SK-N-SH (cell line): ENCODE measurements at regions not wholly inside any gene's neighbourhood (a gene's known extent, or its start where the extent isn't known, plus 50 kb on each side); places are given as distances from the start of the nearest gene placed in this dataset.

Experiments used
- CTCF ChIA-PET: fragments of 300-600, 350-600 bp; formaldehyde crosslinking; extraction: SDS; loops from one replicate; lab custom pipeline; 2021; lab: Yijun Ruan, JAX
- POLR2A ChIA-PET: fragments of 350-600 bp; sonication (Branson Sonifier 250); formaldehyde crosslinking; extraction: SDS; loops from one replicate; lab custom pipeline; 2020; ENCODE audit warnings: antibody characterized with exemption, inconsistent platforms; lab: Yijun Ruan, JAX
- DNase-seq: peaks from one replicate; pipeline ENCODE4 v3.0.0; 2012
- H2AFZ ChIP-seq: fragments of 200-600 bp; sonication (generic); 2 replicates; pipeline ENCODE4 v1.8.1; 2016; ENCODE audit warnings: antibody characterized with exemption, mild to moderate bottlenecking, low read depth
- H3F3A ChIP-seq: fragments of 200-600 bp; sonication (generic); replicated peaks from 2 replicates; pipeline ENCODE3; 2016; ENCODE audit warnings: antibody characterized with exemption, mild to moderate bottlenecking; ENCODE audit not compliant: insufficient read depth
- H3K27ac ChIP-seq, 2 experiments: fragments of 200-500 bp in 1 of 2; fragments of 200-600 bp in 1 of 2; sonication (Bioruptor generic) in 1 of 2; sonication (generic), shearing (Covaris generic) in 1 of 2; 2 replicates each; pipeline versions ENCODE4 v1.5.1 to v1.6.1; 2014 to 2016; ENCODE audit warnings: low read depth in 2 of 2, inconsistent platforms in 1 of 2, low read length in 1 of 2, mild to moderate bottlenecking in 1 of 2, mixed read lengths in 1 of 2
- H3K27me3 ChIP-seq: fragments of 200-600 bp; sonication (generic), shearing (Covaris generic); 2 replicates; pipeline ENCODE4 v1.6.1; 2016; ENCODE audit warnings: mixed run types; ENCODE audit not compliant: insufficient read depth
- H3K36me3 ChIP-seq, 2 experiments: fragments of 200-500 bp in 1 of 2; fragments of 200-600 bp in 1 of 2; sonication (Bioruptor generic) in 1 of 2; sonication (generic) in 1 of 2; replicated peaks in 1 of 2; 2 replicates each; pipeline versions ENCODE3 to v1.5.1; 2014 to 2016; ENCODE audit warnings: low read length in 1 of 2, mild to moderate bottlenecking in 1 of 2; ENCODE audit not compliant: insufficient read depth in 2 of 2, control insufficient read depth in 1 of 2
- H3K4me1 ChIP-seq, 2 experiments: fragments of 200-500 bp in 1 of 2; fragments of 200-600 bp in 1 of 2; sonication (Bioruptor generic) in 1 of 2; sonication (generic), shearing (Covaris generic) in 1 of 2; 2 replicates each; pipeline versions ENCODE4 v1.5.1 to v1.6.1; 2014 to 2016; ENCODE audit warnings: low read depth in 1 of 2, low read length in 1 of 2, mixed run types in 1 of 2; ENCODE audit not compliant: insufficient read depth in 2 of 2, control insufficient read depth in 1 of 2
- H3K4me2 ChIP-seq: fragments of 200-600 bp; sonication (generic), shearing (Covaris generic); 2 replicates; pipeline ENCODE4 v1.6.1; 2017; ENCODE audit warnings: mixed run types
- H3K4me3 ChIP-seq, 2 experiments: fragments of 200-500 bp in 1 of 2; fragments of 200-600 bp in 1 of 2; sonication (Bioruptor generic) in 1 of 2; sonication (generic), shearing (Covaris generic) in 1 of 2; 2 replicates each; pipeline versions ENCODE4 v1.5.1 to v1.8.1; 2014 to 2016; ENCODE audit warnings: low read depth in 2 of 2, inconsistent platforms in 1 of 2, low read length in 1 of 2, mild to moderate bottlenecking in 1 of 2, mixed read lengths in 1 of 2, moderate library complexity in 1 of 2
- H3K79me2 ChIP-seq: fragments of 200-600 bp; sonication (generic); 2 replicates; pipeline ENCODE4 v1.8.1; 2017; ENCODE audit warnings: mild to moderate bottlenecking; ENCODE audit not compliant: insufficient read depth
- H3K9ac ChIP-seq: fragments of 200-600 bp; sonication (generic); 2 replicates; pipeline ENCODE4 v1.6.1; 2017; ENCODE audit warnings: mixed run types
- H3K9me2 ChIP-seq: fragments of 200-600 bp; sonication (generic); 2 replicates; pipeline ENCODE4 v1.6.1; 2017; ENCODE audit warnings: mixed run types
- H3K9me3 ChIP-seq: fragments of 200-600 bp; sonication (generic); 2 replicates; pipeline ENCODE4 v1.6.1; 2017; ENCODE audit warnings: mixed run types, mild to moderate bottlenecking, moderate library complexity
- H4K20me1 ChIP-seq: fragments of 200-600 bp; sonication (generic); 2 replicates; pipeline ENCODE4 v1.6.1; 2017; ENCODE audit warnings: mild to moderate bottlenecking, mixed run types; ENCODE audit not compliant: insufficient read depth
- EP300 ChIP-seq, 2 experiments: IDR thresholded peaks; 2 replicates each; pipeline versions ENCODE4 v1.4.0 to v1.6.1; 2012; ENCODE audit warnings: borderline replicate concordance in 1 of 2, low read depth in 1 of 2, low read length in 1 of 2
- IRF3 ChIP-seq: fragments of 150-350 bp; IDR thresholded peaks from 2 replicates; pipeline ENCODE4 v1.6.1; 2016; ENCODE audit warnings: mild to moderate bottlenecking, low read depth, low read length
- NFIC ChIP-seq: IDR thresholded peaks from 2 replicates; pipeline ENCODE4 v1.4.0; 2012; ENCODE audit warnings: borderline replicate concordance
- NRF1 ChIP-seq: IDR thresholded peaks from 2 replicates; pipeline ENCODE4 v1.6.1; 2012; ENCODE audit warnings: low read depth, mild to moderate bottlenecking, low read length
- RCOR1 ChIP-seq: fragments of 150-350 bp; IDR thresholded peaks from 2 replicates; pipeline ENCODE4 v1.6.1; 2017; ENCODE audit warnings: antibody characterized with exemption, low read length
- RXRA ChIP-seq: IDR thresholded peaks from 2 replicates; pipeline ENCODE4 v1.4.0; 2012; ENCODE audit warnings: low read depth, mild to moderate bottlenecking, borderline replicate concordance
- TAF1 ChIP-seq: IDR thresholded peaks from 2 replicates; pipeline ENCODE4 v1.6.1; 2012; ENCODE audit warnings: low read depth, mild to moderate bottlenecking, low read length, moderate library complexity, borderline replicate concordance
- TEAD4 ChIP-seq: IDR thresholded peaks from 2 replicates; pipeline ENCODE4 v1.4.0; 2012; ENCODE audit warnings: mild to moderate bottlenecking, borderline replicate concordance; ENCODE audit not compliant: insufficient read depth
- WGBS: methylation state at CpG from one replicate; pipeline ENCODE4 v1.1.6; 2017; ENCODE audit warnings: low lambda C conversion rate; 5-methylcytosine and 5-hydroxymethylcytosine counted together
- TF ChIP-seq, protein P1 (sequence below): fragments of 200-600 bp; sonication (generic); IDR thresholded peaks from 2 replicates; pipeline ENCODE4 v1.6.1; 2017; ENCODE audit warnings: antibody characterized with exemption, mild to moderate bottlenecking, moderate library complexity

GRCh38 chr2:211068108-211068780 is 511.8 kb downstream of the CPS1 start:
- H3K4me1 ChIP-seq = no peaks in the 10 kb centered on the region; a peak in 1 of 4 replicates
- no peaks in the 10 kb centered on the region for H3K79me2 ChIP-seq
- DNase-seq = no peak
- no peaks in the 10 kb centered on the region for H4K20me1 ChIP-seq
- no peaks in the 10 kb centered on the region for H3K36me3 ChIP-seq
- H2AFZ ChIP-seq = no peak overlapping the region
- CTCF ChIA-PET = interaction anchor here (1.1 kb wide), 1 partner anchor 26 kb away, joined by 3 read pairs; no protein-coding TSS in a partner anchor
- H3K27ac ChIP-seq = no peak overlapping the region
- H3K4me3 ChIP-seq = no peak overlapping the region
- TF ChIP-seq NRF1 = no peak
- TF ChIP-seq NFIC = no peak
- TF ChIP-seq, protein P1, sequence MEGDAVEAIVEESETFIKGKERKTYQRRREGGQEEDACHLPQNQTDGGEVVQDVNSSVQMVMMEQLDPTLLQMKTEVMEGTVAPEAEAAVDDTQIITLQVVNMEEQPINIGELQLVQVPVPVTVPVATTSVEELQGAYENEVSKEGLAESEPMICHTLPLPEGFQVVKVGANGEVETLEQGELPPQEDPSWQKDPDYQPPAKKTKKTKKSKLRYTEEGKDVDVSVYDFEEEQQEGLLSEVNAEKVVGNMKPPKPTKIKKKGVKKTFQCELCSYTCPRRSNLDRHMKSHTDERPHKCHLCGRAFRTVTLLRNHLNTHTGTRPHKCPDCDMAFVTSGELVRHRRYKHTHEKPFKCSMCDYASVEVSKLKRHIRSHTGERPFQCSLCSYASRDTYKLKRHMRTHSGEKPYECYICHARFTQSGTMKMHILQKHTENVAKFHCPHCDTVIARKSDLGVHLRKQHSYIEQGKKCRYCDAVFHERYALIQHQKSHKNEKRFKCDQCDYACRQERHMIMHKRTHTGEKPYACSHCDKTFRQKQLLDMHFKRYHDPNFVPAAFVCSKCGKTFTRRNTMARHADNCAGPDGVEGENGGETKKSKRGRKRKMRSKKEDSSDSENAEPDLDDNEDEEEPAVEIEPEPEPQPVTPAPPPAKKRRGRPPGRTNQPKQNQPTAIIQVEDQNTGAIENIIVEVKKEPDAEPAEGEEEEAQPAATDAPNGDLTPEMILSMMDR = no peak
- TF ChIP-seq TAF1 = no peak
- no peak for TF ChIP-seq RXRA
- no peak for TF ChIP-seq EP300 (IDR thresholded peaks at IDR 0.05; ENCODE audit: borderline replicate concordance in 1 of 2, low read depth in 1 of 2, low read length in 1 of 2)
- TF ChIP-seq TEAD4 = no peak
- TF ChIP-seq, all 33 proteins: peak for 0
- Histone ChIP-seq H3K27me3 (no peaks in the 10 kb centered on the region), H3K9ac (no peak overlapping the region), H3K9me3 (no peaks in the 10 kb centered on the region), H3K4me2 (no peak overlapping the region), H3F3A (no peaks in the 10 kb centered on the region), H3K9me2 (no peaks in the 10 kb centered on the region)
- POLR2A ChIA-PET = no interaction called here
- WGBS = 51% methylated on average over 6 of the region's 6 CpGs

DNA sequence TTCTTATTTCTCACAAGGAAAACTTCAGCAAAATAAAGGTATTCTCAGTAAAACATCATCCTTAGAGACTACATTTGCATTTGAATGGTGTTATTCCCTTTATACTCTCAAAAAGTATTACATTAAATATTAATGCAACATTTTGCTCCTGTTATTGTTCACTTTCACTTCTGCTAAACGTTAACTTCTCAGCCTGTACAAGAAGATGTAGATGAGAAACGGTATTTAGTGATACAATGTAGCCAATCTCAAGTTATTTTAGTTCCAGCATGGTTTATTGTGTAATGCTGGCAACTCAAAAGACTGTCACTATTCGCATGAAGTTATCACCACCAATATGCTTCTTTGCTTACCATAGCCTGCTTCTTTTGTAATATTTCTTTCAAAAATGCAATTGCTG is 514.1 kb downstream of the CPS1 start:
- Histone ChIP-seq H3F3A (no peaks in the 10 kb centered on the region), H3K79me2 (no peaks in the 10 kb centered on the region), H3K9ac (no peak overlapping the region), H3K36me3 (no peaks in the 10 kb centered on the region), H2AFZ (no peak overlapping the region), H3K4me3 (no peak overlapping the region), H3K9me2 (no peaks in the 10 kb centered on the region), H3K27ac (no peak overlapping the region), H3K4me2 (no peak overlapping the region), H3K27me3 (no peaks in the 10 kb centered on the region), H3K9me3 (no peaks in the 10 kb centered on the region), H4K20me1 (no peaks in the 10 kb centered on the region), H3K4me1 (no peaks in the 10 kb centered on the region; a peak in 1 of 4 replicates)
- DNase-seq = no peak
- POLR2A ChIA-PET = no interaction called here
- no peak for TF ChIP-seq IRF3
- no peak for TF ChIP-seq RCOR1
- WGBS = 35% methylated on average over 3 of the region's 3 CpGs
- CTCF ChIA-PET = interaction anchor here (1.3 to 1.4 kb wide), 2 partner anchors 15 to 408 kb away, joined by 3 to 4 read pairs; no protein-coding TSS in a partner anchor
